Skin epidermis (tissue), 12 donors: ENCODE measurements at regions not wholly inside any gene's neighbourhood (a gene's known extent, or its start where the extent isn't known, plus 50 kb on each side); places are given as distances from the start of the nearest gene placed in this dataset.
"Not testable (repeated sequence)": the region's sequence is repeated elsewhere in the genome, so short reads cannot be mapped to it uniquely, and the experiment has no call there.

Experiments
- H3K27ac ChIP-seq, 21 experiments: fragments of 200-600 bp; sonication (generic) in 11 of 21; one replicate each; pipeline ENCODE4 v1.5.0; 2020; ENCODE audit warnings: mild to moderate bottlenecking in 3 of 21, inconsistent platforms in 2 of 21, moderate library complexity in 2 of 21
- H3K4me3 ChIP-seq, 7 experiments: fragments of 200-600 bp; sonication (generic) in 2 of 7; one replicate each; pipeline ENCODE4 v1.5.0; 2020; ENCODE audit warnings: inconsistent platforms in 2 of 7, mild to moderate bottlenecking in 2 of 7, moderate library complexity in 1 of 7

- Histone ChIP-seq H3K27ac (no peak overlapping the region), H3K4me3 (no peak overlapping the region)
Observed at GRCh38 chr14:46451800-46452199, 199.8 kb downstream of the RPL10L start.

- Histone ChIP-seq H3K27ac (no peak overlapping the region), H3K4me3 (no peak overlapping the region)
Observed at GRCh38 chr14:46444666-46445065, 206.9 kb downstream of the RPL10L start.

- H3K27ac ChIP-seq = no peak overlapping the region
Observed at GRCh38 chr14:46433381-46433780, 218.2 kb downstream of the RPL10L start.

GRCh38 chr14:46432516-46432915, 219.1 kb downstream of the RPL10L start:
- Histone ChIP-seq H3K27ac (no peak overlapping the region), H3K4me3 (no peak overlapping the region)

More at GRCh38 chr14:46433381-46433780, 218.2 kb downstream of the RPL10L start:
- no peak overlapping the region for H3K4me3 ChIP-seq

- Histone ChIP-seq H3K4me3 (no peak overlapping the region), H3K27ac (no peak overlapping the region)
Observed at GRCh38 chr14:46417066-46417465, 234.5 kb downstream of the RPL10L start.

- H3K4me3 ChIP-seq = no peak overlapping the region
- no peak overlapping the region for H3K27ac ChIP-seq
Observed at GRCh38 chr14:46404865-46405811, 246.4 kb downstream of the RPL10L start.

GRCh38 chr14:46402001-46402690, 249.4 kb downstream of the RPL10L start:
- not testable (repeated sequence) for H3K27ac ChIP-seq, H3K4me3 ChIP-seq

GRCh38 chr14:46401066-46401465, 250.5 kb downstream of the RPL10L start:
- no peak overlapping the region for H3K27ac ChIP-seq
- no peak overlapping the region for H3K4me3 ChIP-seq

GRCh38 chr14:46399049-46399448, 252.5 kb downstream of the RPL10L start:
- no peak overlapping the region for H3K4me3 ChIP-seq

GRCh38 chr14:46384611-46385010, 267.0 kb downstream of the RPL10L start:
- no peak overlapping the region for H3K4me3 ChIP-seq
- H3K27ac ChIP-seq = no peak overlapping the region

More at GRCh38 chr14:46399049-46399448, 252.5 kb downstream of the RPL10L start:
- H3K27ac ChIP-seq = no peak overlapping the region

GRCh38 chr14:46381674-46382073, 269.9 kb downstream of the RPL10L start:
- Histone ChIP-seq H3K27ac (no peak overlapping the region), H3K4me3 (no peak overlapping the region)

- no peak overlapping the region for H3K27ac ChIP-seq
- no peak overlapping the region for H3K4me3 ChIP-seq
Observed at GRCh38 chr14:46378248-46378647, 273.3 kb downstream of the RPL10L start.

- H3K4me3 ChIP-seq = no peak overlapping the region
- no peak overlapping the region for H3K27ac ChIP-seq
Observed at GRCh38 chr14:46377305-46377704, 274.3 kb downstream of the RPL10L start.

- Histone ChIP-seq H3K4me3 (no peak overlapping the region), H3K27ac (no peak overlapping the region)
Observed at GRCh38 chr14:46369391-46369790, 282.2 kb downstream of the RPL10L start.

- Histone ChIP-seq H3K4me3 (no peak overlapping the region), H3K27ac (no peak overlapping the region)
Observed at GRCh38 chr14:46368275-46368674, 283.3 kb downstream of the RPL10L start.

- H3K4me3 ChIP-seq = no peak overlapping the region
- no peak overlapping the region for H3K27ac ChIP-seq
Observed at GRCh38 chr14:46352844-46353243, 298.7 kb downstream of the RPL10L start.

- H3K4me3 ChIP-seq = no peak overlapping the region
Observed at GRCh38 chr14:46344327-46344937, 307.1 kb downstream of the RPL10L start.

GRCh38 chr14:46325777-46326176, 325.8 kb downstream of the RPL10L start:
- Histone ChIP-seq H3K4me3 (no peak overlapping the region), H3K27ac (no peak overlapping the region)

More at GRCh38 chr14:46344327-46344937, 307.1 kb downstream of the RPL10L start:
- H3K27ac ChIP-seq = no peak overlapping the region

- H3K27ac ChIP-seq = no peak overlapping the region
- no peak overlapping the region for H3K4me3 ChIP-seq
Observed at GRCh38 chr14:46325157-46325556, 326.4 kb downstream of the RPL10L start.

GRCh38 chr14:46323404-46323762, 328.2 kb downstream of the RPL10L start:
- H3K27ac ChIP-seq = no peak overlapping the region
- H3K4me3 ChIP-seq = no peak overlapping the region
